GM12878 (cell line): ENCODE measurements at regions not wholly inside any gene's neighbourhood (a gene's known extent, or its start where the extent isn't known, plus 50 kb on each side); places are given as distances from the start of the nearest gene placed in this dataset.

ENCODE experiments used
- ATAC-seq: fragments of 200-7000 bp; cut with Tn5 transposase; 3 replicates; pipeline ENCODE4 v1.9.1; 2020; ENCODE audit warnings: mild to moderate bottlenecking, moderate library complexity
- BruUV-seq: library from RNA; stranded (reverse); fragments of 400-500 nt; replicated peaks from 2 replicates; lab custom pipeline; 2021; lab: Mats Ljungman, UMichigan
- CTCF ChIA-PET: fragments of 300-600 bp; sonication (Branson Sonifier 250); formaldehyde crosslinking; extraction: SDS; loops from one replicate; lab custom pipeline; 2021; ENCODE audit warnings: inconsistent platforms; lab: Yijun Ruan, JAX
- POLR2A ChIA-PET: fragments of 350-600 bp; formaldehyde crosslinking; extraction: SDS; loops from one replicate; lab custom pipeline; 2021; ENCODE audit warnings: inconsistent platforms; lab: Charles Lee
- RAD21 ChIA-PET: fragments of 300-600 bp; sonication (Branson Sonifier 250); formaldehyde crosslinking; loops from one replicate; lab custom pipeline; 2023; ENCODE audit warnings: antibody characterized with exemption; ENCODE audit not compliant: unreplicated experiment; lab: Charles Lee
- SMC1A ChIA-PET: fragments of 300-600 bp; sonication (Branson Sonifier 250); formaldehyde crosslinking; loops from one replicate; lab custom pipeline; 2023; ENCODE audit not compliant: unreplicated experiment, uncharacterized antibody; lab: Charles Lee
- DNase-seq: peaks from one replicate; pipeline ENCODE4 v3.0.0-alpha.2; 2011; ENCODE audit warnings: low read depth, low spot score
- FAIRE-seq: peaks from 3 replicates; lab custom pipeline; 2011; peaks lifted over from hg19 to GRCh38; lab: Jason Lieb, UNC
- H2AFZ ChIP-seq: 2 replicates; pipeline ENCODE4 v1.6.0; 2011; ENCODE audit warnings: low read depth, low read length, control low read depth; ENCODE audit not compliant: control insufficient read depth
- H3K27ac ChIP-seq: 2 replicates; pipeline ENCODE4 v1.5.1; 2011; ENCODE audit warnings: control low read depth; ENCODE audit not compliant: control insufficient read depth, insufficient read depth
- H3K27me3 ChIP-seq, 2 experiments: replicated peaks in 1 of 2; 2 replicates each; pipeline versions ENCODE4 v1.6.0 to v1.6.1; 2011; ENCODE audit warnings: low read length in 1 of 2; ENCODE audit not compliant: control insufficient read depth in 2 of 2, insufficient read depth in 2 of 2
- H3K36me3 ChIP-seq, 2 experiments: 2 replicates each; pipeline ENCODE4 v1.5.1; 2011; ENCODE audit warnings: low read length in 1 of 2; ENCODE audit not compliant: control insufficient read depth in 2 of 2, insufficient read depth in 2 of 2
- H3K4me1 ChIP-seq: 2 replicates; pipeline ENCODE4 v1.6.1; 2011; ENCODE audit warnings: mild to moderate bottlenecking, low read length, moderate library complexity, mixed read lengths; ENCODE audit not compliant: control insufficient read depth, insufficient read depth
- H3K4me2 ChIP-seq: 2 replicates; pipeline ENCODE4 v1.6.0; 2011; ENCODE audit warnings: control low read depth; ENCODE audit not compliant: control insufficient read depth, insufficient read depth
- H3K4me3 ChIP-seq: fragments of 200-600 bp; sonication (generic); 2 replicates; pipeline ENCODE4 v1.5.1; 2016
- H3K79me2 ChIP-seq: 2 replicates; pipeline ENCODE4 v1.6.0; 2011; ENCODE audit warnings: low read length; ENCODE audit not compliant: control insufficient read depth, insufficient read depth
- H3K9ac ChIP-seq: 2 replicates; pipeline ENCODE4 v1.8.0; 2011; ENCODE audit warnings: low read length, control low read depth, mixed read lengths; ENCODE audit not compliant: control insufficient read depth, insufficient read depth
- H3K9me3 ChIP-seq: replicated peaks from 3 replicates; pipeline ENCODE4 v1.5.1; 2011; ENCODE audit warnings: mild to moderate bottlenecking, low read length; ENCODE audit not compliant: control insufficient read depth, insufficient read depth
- H4K20me1 ChIP-seq: 2 replicates; pipeline ENCODE4 v1.6.0; 2011; ENCODE audit not compliant: control insufficient read depth, insufficient read depth
- ASH2L ChIP-seq: fragments of 300-600, 200-600 bp; sonication (generic); IDR thresholded peaks from 2 replicates; pipeline ENCODE4 v1.6.1; 2017; ENCODE audit warnings: low read depth, mild to moderate bottlenecking, borderline replicate concordance
- BACH1 ChIP-seq: fragments of 450-650 bp; IDR thresholded peaks from 2 replicates; pipeline ENCODE4 v1.6.1; 2017; ENCODE audit warnings: mild to moderate bottlenecking, borderline replicate concordance
- CEBPB ChIP-seq, 2 experiments: fragments of 150-350 bp in 1 of 2; IDR thresholded peaks; 2 replicates each; pipeline ENCODE4 v1.6.1; 2012 to 2014; ENCODE audit warnings: low read depth in 2 of 2, low read length in 2 of 2, borderline replicate concordance in 1 of 2, inconsistent platforms in 1 of 2
- CREM ChIP-seq: IDR thresholded peaks from 2 replicates; pipeline ENCODE4 v1.6.1; 2014; ENCODE audit warnings: antibody characterized with exemption, low read depth
- CTCF ChIP-seq, 3 experiments: IDR thresholded peaks in 2 of 3; conservative IDR thresholded peaks in 1 of 3; 2 replicates each; pipeline ENCODE4 v1.5.1; 2011; ENCODE audit warnings: low read depth in 3 of 3, low read length in 3 of 3, mild to moderate bottlenecking in 3 of 3, control low read depth in 2 of 3, moderate library complexity in 2 of 3, inconsistent platforms in 1 of 3, mixed read lengths in 1 of 3; ENCODE audit not compliant: control insufficient read depth in 2 of 3, insufficient read depth in 1 of 3; ENCODE audit errors: extremely low read depth in 1 of 3
- EP300 ChIP-seq, 2 experiments: fragments of 150-350 bp in 1 of 2; IDR thresholded peaks; 2 replicates each; pipeline ENCODE4 v1.6.1; 2011 to 2012; ENCODE audit warnings: low read depth in 2 of 2, low read length in 2 of 2, borderline replicate concordance in 1 of 2, improper control_type of control experiment in 1 of 2, inconsistent platforms in 1 of 2; ENCODE audit not compliant: control insufficient read depth in 1 of 2
- GATAD2B ChIP-seq: fragments of 450-650 bp; conservative IDR thresholded peaks from 2 replicates; pipeline ENCODE4 v1.6.1; 2017; ENCODE audit warnings: low read depth, mild to moderate bottlenecking, moderate library complexity
- HSF1 ChIP-seq: fragments of 150-350 bp; IDR thresholded peaks from 2 replicates; pipeline ENCODE4 v1.6.1; 2014; ENCODE audit warnings: mild to moderate bottlenecking, low read depth, low read length
- KAT2A ChIP-seq: conservative IDR thresholded peaks from 2 replicates; pipeline ENCODE4 v1.6.1; 2011; ENCODE audit warnings: low read depth, low read length; ENCODE audit not compliant: control insufficient read depth
- KDM1A ChIP-seq: fragments of 200-600 bp; sonication (generic); IDR thresholded peaks from 2 replicates; pipeline ENCODE4 v1.6.1; 2016; ENCODE audit warnings: borderline replicate concordance
- LARP7 ChIP-seq: fragments of 450-650 bp; IDR thresholded peaks from 2 replicates; pipeline ENCODE4 v1.6.1; 2017; ENCODE audit warnings: mild to moderate bottlenecking
- MXI1 ChIP-seq: fragments of 150-350 bp; IDR thresholded peaks from 2 replicates; pipeline ENCODE4 v1.6.1; 2011; ENCODE audit warnings: low read depth, mild to moderate bottlenecking, inconsistent platforms, low read length, improper control_type of control experiment
- NBN ChIP-seq: fragments of 450-650 bp; IDR thresholded peaks from 2 replicates; pipeline ENCODE4 v1.6.1; 2016
- PBX3 ChIP-seq: IDR thresholded peaks from 2 replicates; pipeline ENCODE4 v1.6.1; 2011; ENCODE audit warnings: mild to moderate bottlenecking, low read depth, low read length, moderate library complexity; ENCODE audit not compliant: insufficient replicate concordance
- POLR2A ChIP-seq: IDR thresholded peaks from 2 replicates; pipeline ENCODE4 v1.6.1; 2011; ENCODE audit warnings: low read depth, mild to moderate bottlenecking, low read length
- POU2F2 ChIP-seq: IDR thresholded peaks from 3 replicates; pipeline ENCODE4 v1.6.1; 2011; ENCODE audit warnings: low read depth, mild to moderate bottlenecking, low read length, borderline replicate concordance
- RAD51 ChIP-seq: fragments of 450-650 bp; IDR thresholded peaks from 2 replicates; pipeline ENCODE4 v1.6.1; 2016; ENCODE audit warnings: moderate library complexity, mild to moderate bottlenecking, inconsistent platforms
- RELA ChIP-seq: fragments of 450-650 bp; IDR thresholded peaks from 2 replicates; pipeline ENCODE4 v1.8.0; 2014; ENCODE audit warnings: borderline replicate concordance; ENCODE audit not compliant: partially characterized antibody
- SP1 ChIP-seq: IDR thresholded peaks from one replicate; pipeline ENCODE4 v1.6.1; 2011; ENCODE audit warnings: low read depth, low read length
- SRF ChIP-seq, 2 experiments: IDR thresholded peaks; 2 replicates each; pipeline ENCODE4 v1.6.1; 2011; ENCODE audit warnings: low read depth in 2 of 2, low read length in 2 of 2, mild to moderate bottlenecking in 1 of 2, moderate library complexity in 1 of 2
- ZNF217 ChIP-seq: fragments of 450-650 bp; IDR thresholded peaks from 2 replicates; pipeline ENCODE4 v1.6.1; 2017; ENCODE audit warnings: antibody characterized with exemption, mild to moderate bottlenecking
- ZNF24 ChIP-seq: fragments of 450-650 bp; IDR thresholded peaks from 2 replicates; pipeline ENCODE4 v1.6.1; 2017; ENCODE audit warnings: antibody characterized with exemption, mild to moderate bottlenecking
- WGBS: methylation state at CpG from one replicate; pipeline ENCODE4 v1.1.6; 2016; ENCODE audit warnings: low lambda C conversion rate; ENCODE audit not compliant: insufficient replicate concordance, insufficient coverage; ENCODE audit errors: missing lambda C conversion rate; 5-methylcytosine and 5-hydroxymethylcytosine counted together
- in situ Hi-C: fragments of 300-500 bp; cut with MboI; formaldehyde crosslinking; loops from 9 replicates; pipeline ENCODE4 v1.14.3; 2018; ENCODE audit warnings: mixed read lengths
- intact Hi-C: fragments of 100-400 bp; cut with micrococcal nuclease; formaldehyde crosslinking; loops from one replicate; pipeline ENCODE4 v1.14.2; 2022; ENCODE audit not compliant: unreplicated experiment

GRCh38 chr13:54173996-54174395 lies 1145.4 kb downstream of the OLFM4 start:
- BruUV-seq, result no TSS peak
- in situ Hi-C loops (no loop called here), intact Hi-C loops (no loop called here)

GRCh38 chr13:54175466-54175865 lies 1146.9 kb downstream of the OLFM4 start:
- RAD21 ChIA-PET, result no interaction called here
- no peaks in the 10 kb centered on the region for H3K27me3 ChIP-seq
- intact Hi-C loops (no loop called here), in situ Hi-C loops (no loop called here)
- 5% methylated on average over 1 of the region's 1 CpG for WGBS
- no peak overlapping the region for H3K9ac ChIP-seq
- CTCF ChIA-PET, result no interaction called here
- DNase-seq (no peak), ATAC-seq (no peak), FAIRE-seq (no peak)
- no peak overlapping the region for H3K4me2 ChIP-seq
- POLR2A ChIA-PET, result no interaction called here
- no peak overlapping the region for H2AFZ ChIP-seq
- no TSS peak for BruUV-seq
- H3K4me1 ChIP-seq, result no peaks in the 10 kb centered on the region
- SMC1A ChIA-PET, result no interaction called here
- no peaks in the 10 kb centered on the region for H3K79me2 ChIP-seq
- H3K9me3 ChIP-seq, result no peaks in the 10 kb centered on the region
- no peaks in the 10 kb centered on the region for H3K36me3 ChIP-seq
- H4K20me1 ChIP-seq, result no peaks in the 10 kb centered on the region
- no peak overlapping the region for H3K27ac ChIP-seq
- no peak overlapping the region for H3K4me3 ChIP-seq
- TF ChIP-seq BACH1, result no peak
- TF ChIP-seq ZNF217, result no peak
- no peak for TF ChIP-seq POLR2A
- TF ChIP-seq CTCF (IDR thresholded peaks at IDR 0.05 in 2 of 3, conservative IDR thresholded peaks at IDR 0.05 in 1 of 3; ENCODE audit: control insufficient read depth in 2 of 3, extremely low read depth in 1 of 3, insufficient read depth in 1 of 3, low read depth in 3 of 3, low read length in 3 of 3), result no peak
- no peak for TF ChIP-seq RAD51
- TF ChIP-seq KDM1A, result no peak
- TF ChIP-seq RELA, result no peak
- no peak for TF ChIP-seq HSF1
- TF ChIP-seq CREM, result no peak

More at GRCh38 chr13:54173996-54174395, 1145.4 kb downstream of the OLFM4 start:
- no peaks in the 10 kb centered on the region for H4K20me1 ChIP-seq
- H3K27ac ChIP-seq, result no peak overlapping the region
- H3K27me3 ChIP-seq, result no peaks in the 10 kb centered on the region
- H3K9me3 ChIP-seq, result no peaks in the 10 kb centered on the region
- no peak overlapping the region for H2AFZ ChIP-seq
- no peaks in the 10 kb centered on the region for H3K36me3 ChIP-seq
- FAIRE-seq (no peak), DNase-seq (no peak), ATAC-seq (no peak)
- H3K4me1 ChIP-seq, result no peaks in the 10 kb centered on the region
- POLR2A ChIA-PET, result no interaction called here
- SMC1A ChIA-PET, result no interaction called here
- no peak overlapping the region for H3K4me2 ChIP-seq
- no peaks in the 10 kb centered on the region for H3K79me2 ChIP-seq
- no peak overlapping the region for H3K4me3 ChIP-seq
- CTCF ChIA-PET, result no interaction called here
- RAD21 ChIA-PET, result no interaction called here
- TF ChIP-seq ASH2L (no peak), ZNF24 (no peak), PBX3 (no peak), SRF (IDR thresholded peaks at IDR 0.05; ENCODE audit: low read depth in 2 of 2, low read length in 2 of 2) (no peak), POU2F2 (no peak), MXI1 (no peak), LARP7 (no peak), SP1 (no peak), CEBPB (IDR thresholded peaks at IDR 0.05; ENCODE audit: borderline replicate concordance in 1 of 2, low read depth in 2 of 2, low read length in 2 of 2) (no peak), NBN (no peak), KAT2A (no peak), EP300 (IDR thresholded peaks at IDR 0.05; ENCODE audit: borderline replicate concordance in 1 of 2, control insufficient read depth in 1 of 2, low read depth in 2 of 2, low read length in 2 of 2) (no peak), GATAD2B (no peak)
- no peak overlapping the region for H3K9ac ChIP-seq
